Loucy (cell line): ENCODE measurements at regions not wholly inside any gene's neighbourhood (a gene's known extent, or its start where the extent isn't known, plus 50 kb on each side); places are given as distances from the start of the nearest gene placed in this dataset.

Experiments used
- H2AFZ ChIP-seq: fragments of 200-600 bp; sonication (generic); 2 replicates; pipeline ENCODE4 v1.6.0; 2016; ENCODE audit warnings: antibody characterized with exemption, mild to moderate bottlenecking, low read length, moderate library complexity
- H3F3A ChIP-seq: fragments of 200-600 bp; 2 replicates; pipeline ENCODE4 v1.6.0; 2016; ENCODE audit warnings: antibody characterized with exemption, low read depth, mild to moderate bottlenecking
- H3K27me3 ChIP-seq: fragments of 200-600 bp; sonication (generic); 2 replicates; pipeline ENCODE4 v1.6.1; 2014; ENCODE audit warnings: low read length, mild to moderate bottlenecking; ENCODE audit not compliant: insufficient read depth, poor library complexity, severe bottlenecking
- H3K36me3 ChIP-seq: fragments of 200-600 bp; sonication (generic); 2 replicates; pipeline ENCODE4 v1.6.1; 2016; ENCODE audit warnings: low read length; ENCODE audit not compliant: insufficient read depth
- H3K4me1 ChIP-seq: fragments of 200-600 bp; sonication (generic); 2 replicates; pipeline ENCODE4 v1.5.1; 2014; ENCODE audit warnings: low read length, mild to moderate bottlenecking; ENCODE audit not compliant: insufficient read depth, poor library complexity, severe bottlenecking
- H3K4me2 ChIP-seq: fragments of 200-600 bp; sonication (generic); 2 replicates; pipeline ENCODE4 v1.6.0; 2014; ENCODE audit warnings: antibody characterized with exemption, low read length, low read depth, mild to moderate bottlenecking; ENCODE audit not compliant: poor library complexity, severe bottlenecking
- H3K4me3 ChIP-seq: fragments of 200-600 bp; sonication (generic); 2 replicates; pipeline ENCODE4 v1.5.1; 2014; ENCODE audit warnings: low read length, mild to moderate bottlenecking, mixed read lengths; ENCODE audit not compliant: poor library complexity, severe bottlenecking
- H3K79me2 ChIP-seq: fragments of 200-600 bp; sonication (generic); 2 replicates; pipeline ENCODE4 v1.6.1; 2014; ENCODE audit warnings: low read length; ENCODE audit not compliant: insufficient read depth
- H3K9ac ChIP-seq: fragments of 200-600 bp; sonication (generic); 2 replicates; pipeline ENCODE4 v1.6.0; 2014; ENCODE audit warnings: mild to moderate bottlenecking, low read depth, low read length, moderate library complexity; ENCODE audit not compliant: poor library complexity, severe bottlenecking
- H3K9me2 ChIP-seq: fragments of 200-600 bp; sonication (generic); replicated peaks from 2 replicates; pipeline ENCODE4 v1.6.1; 2016; ENCODE audit warnings: low read depth, low read length, mixed read lengths
- H3K9me3 ChIP-seq: fragments of 200-600 bp; sonication (generic); 2 replicates; pipeline ENCODE4 v1.6.1; 2014; ENCODE audit warnings: mild to moderate bottlenecking, antibody characterized with exemption, low read length, low read depth; ENCODE audit not compliant: insufficient read depth
- H4K20me1 ChIP-seq: fragments of 200-600 bp; sonication (generic); 2 replicates; pipeline ENCODE4 v1.6.0; 2014; ENCODE audit warnings: antibody characterized with exemption, low read length, mild to moderate bottlenecking; ENCODE audit not compliant: insufficient read depth, poor library complexity, severe bottlenecking
- EZH2phosphoT487 ChIP-seq: fragments of 200-600 bp; IDR thresholded peaks from 2 replicates; pipeline ENCODE4 v1.6.1; 2018; ENCODE audit warnings: antibody characterized with exemption, mild to moderate bottlenecking, moderate library complexity, borderline replicate concordance
- TF ChIP-seq, protein P1 (sequence below): fragments of 200-600 bp; sonication (generic); conservative IDR thresholded peaks from 2 replicates; pipeline ENCODE4 v1.5.1; 2014; ENCODE audit warnings: mild to moderate bottlenecking, antibody characterized with exemption, low read length

DNA sequence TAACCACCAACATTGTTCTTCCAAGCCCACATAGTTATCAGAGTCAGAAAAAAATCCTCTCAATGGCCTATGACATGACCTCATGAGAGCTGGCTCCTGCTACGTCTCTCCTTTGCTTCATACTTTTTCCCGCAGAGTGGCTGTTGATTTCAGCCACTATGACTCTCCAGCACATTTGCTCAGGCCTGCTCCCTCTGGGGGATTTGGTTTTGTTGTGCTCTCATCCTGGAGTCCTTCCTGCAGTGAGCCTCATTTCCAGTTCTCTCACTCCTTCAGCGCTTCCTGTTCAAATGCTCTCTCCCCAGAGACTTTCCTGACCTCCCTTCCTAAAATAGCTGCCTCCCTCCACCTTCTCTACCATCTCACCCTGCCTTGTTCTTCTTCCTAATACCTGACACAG lies 72.0 kb upstream of the USP29 start:
- Histone ChIP-seq H3K9ac (no peak overlapping the region), H4K20me1 (no peaks in the 10 kb centered on the region), H3K79me2 (no peaks in the 10 kb centered on the region), H3F3A (no peaks in the 10 kb centered on the region), H3K9me2 (no peaks in the 10 kb centered on the region), H3K4me1 (no peaks in the 10 kb centered on the region), H3K9me3 (peaks cover 9% of the 10 kb centered on the region; the same call in 1 of the 2 replicates), H3K36me3 (no peaks in the 10 kb centered on the region), H3K27me3 (no peaks in the 10 kb centered on the region), H3K4me2 (no peak overlapping the region), H2AFZ (no peak overlapping the region), H3K4me3 (no peak overlapping the region)
- TF ChIP-seq, protein P1, sequence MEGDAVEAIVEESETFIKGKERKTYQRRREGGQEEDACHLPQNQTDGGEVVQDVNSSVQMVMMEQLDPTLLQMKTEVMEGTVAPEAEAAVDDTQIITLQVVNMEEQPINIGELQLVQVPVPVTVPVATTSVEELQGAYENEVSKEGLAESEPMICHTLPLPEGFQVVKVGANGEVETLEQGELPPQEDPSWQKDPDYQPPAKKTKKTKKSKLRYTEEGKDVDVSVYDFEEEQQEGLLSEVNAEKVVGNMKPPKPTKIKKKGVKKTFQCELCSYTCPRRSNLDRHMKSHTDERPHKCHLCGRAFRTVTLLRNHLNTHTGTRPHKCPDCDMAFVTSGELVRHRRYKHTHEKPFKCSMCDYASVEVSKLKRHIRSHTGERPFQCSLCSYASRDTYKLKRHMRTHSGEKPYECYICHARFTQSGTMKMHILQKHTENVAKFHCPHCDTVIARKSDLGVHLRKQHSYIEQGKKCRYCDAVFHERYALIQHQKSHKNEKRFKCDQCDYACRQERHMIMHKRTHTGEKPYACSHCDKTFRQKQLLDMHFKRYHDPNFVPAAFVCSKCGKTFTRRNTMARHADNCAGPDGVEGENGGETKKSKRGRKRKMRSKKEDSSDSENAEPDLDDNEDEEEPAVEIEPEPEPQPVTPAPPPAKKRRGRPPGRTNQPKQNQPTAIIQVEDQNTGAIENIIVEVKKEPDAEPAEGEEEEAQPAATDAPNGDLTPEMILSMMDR: no peak
- no peak for TF ChIP-seq EZH2phosphoT487

DNA sequence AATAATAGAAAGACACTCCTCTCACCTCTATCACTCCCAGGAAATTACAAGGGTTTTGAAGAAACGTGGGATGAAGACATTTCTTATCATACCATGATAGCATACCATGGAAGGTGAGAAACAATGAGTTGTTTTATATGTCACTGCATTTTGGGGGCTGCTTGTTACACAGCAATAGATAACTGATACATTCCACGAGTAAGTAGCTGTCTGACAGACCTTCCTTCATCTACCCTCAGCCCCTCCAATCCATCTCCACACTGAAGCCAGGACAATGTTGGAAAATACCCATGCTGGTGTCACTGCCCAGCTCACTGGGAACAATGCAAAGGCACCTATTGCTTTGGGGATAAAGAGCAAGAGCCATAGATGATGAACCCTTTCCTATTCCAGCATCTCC lies 68.9 kb upstream of the USP29 start:
- Histone ChIP-seq H3K79me2 (no peaks in the 10 kb centered on the region), H3K36me3 (no peaks in the 10 kb centered on the region), H3K27me3 (no peaks in the 10 kb centered on the region), H4K20me1 (no peaks in the 10 kb centered on the region), H2AFZ (no peak overlapping the region), H3K4me3 (no peak overlapping the region), H3K4me2 (no peak overlapping the region), H3K9me2 (no peaks in the 10 kb centered on the region), H3K9me3 (peaks cover 3% of the 10 kb centered on the region; the same call in 1 of the 2 replicates), H3K9ac (no peak overlapping the region), H3F3A (no peaks in the 10 kb centered on the region), H3K4me1 (no peaks in the 10 kb centered on the region)
- no peak for TF ChIP-seq EZH2phosphoT487
- TF ChIP-seq, protein P1: no peak

DNA sequence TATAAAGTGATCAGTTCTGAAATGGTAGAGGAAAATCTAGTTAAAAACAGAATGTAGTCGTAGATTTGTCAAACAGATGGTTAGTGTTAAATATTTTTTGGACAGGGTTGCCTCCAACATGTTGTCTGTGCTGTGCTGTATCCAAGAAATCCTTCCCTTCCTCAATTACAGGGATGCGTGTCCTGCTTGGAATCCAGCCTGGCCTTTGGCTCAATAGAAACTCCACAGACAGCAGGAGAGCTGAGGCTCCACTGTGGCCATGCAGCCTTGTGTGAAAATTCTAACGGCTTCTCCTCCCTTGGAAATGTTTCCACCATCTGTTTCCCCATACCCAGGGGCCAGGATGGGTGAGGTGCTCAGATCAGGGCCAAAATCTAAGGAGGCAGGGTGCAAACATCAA lies 67.7 kb upstream of the USP29 start:
- no peaks in the 10 kb centered on the region for H3F3A ChIP-seq
- H3K4me3 ChIP-seq: no peak overlapping the region
- no peaks in the 10 kb centered on the region for H3K9me2 ChIP-seq
- no peak overlapping the region for H2AFZ ChIP-seq
- TF ChIP-seq, protein P1: no peak
- no peak for TF ChIP-seq EZH2phosphoT487
- H3K27me3 ChIP-seq: no peaks in the 10 kb centered on the region
- H3K9ac ChIP-seq: no peak overlapping the region
- no peaks in the 10 kb centered on the region for H3K4me1 ChIP-seq
- no peaks in the 10 kb centered on the region for H3K36me3 ChIP-seq
- no peaks in the 10 kb centered on the region for H3K79me2 ChIP-seq
- H3K9me3 ChIP-seq: peaks cover 3% of the 10 kb centered on the region; the same call in 1 of the 2 replicates
- H3K4me2 ChIP-seq: no peak overlapping the region
- H4K20me1 ChIP-seq: no peaks in the 10 kb centered on the region
